ENCODE measurements at regions not wholly inside any gene's neighbourhood (a gene's known extent, or its start where the extent isn't known, plus 50 kb on each side); places are given as distances from the start of the nearest gene placed in this dataset.

- H3K23me2 ChIP-seq (ENCODE audit: insufficient read length, low read depth, low read length, poor library complexity, severe bottlenecking): no peaks in the 10 kb centered on the region
- no peaks in the 10 kb centered on the region for H3K79me2 ChIP-seq (ENCODE audit: insufficient read depth, low read length)
- H3K9me3 ChIP-seq (ENCODE audit: control insufficient read depth, low read depth, low read length): no peaks in the 10 kb centered on the region
- no peak overlapping the region for H2AFZ ChIP-seq (ENCODE audit: low read length)
- no peak overlapping the region for H2BK15ac ChIP-seq (ENCODE audit: low read depth, low read length)
- H3K4ac ChIP-seq (ENCODE audit: low read depth, low read length): no peak overlapping the region
- Mint-ChIP-seq H3K27ac (no peak overlapping the region), H3K36me3 (ENCODE audit: insufficient read depth in 1 of 3, low read depth in 3 of 3) (no peaks in the 10 kb centered on the region; a peak in 1 of 7 replicates), H3K9me3 (no peaks in the 10 kb centered on the region; a peak in 1 of 5 replicates), H3K4me3 (no peak overlapping the region), H3K27me3 (ENCODE audit: low read depth) (peaks cover 20% of the 10 kb centered on the region), H3K4me1 (peaks cover 17% of the 10 kb centered on the region in 2 experiments)
- H3K18ac ChIP-seq (ENCODE audit: insufficient read length, low read depth, low read length): no peak overlapping the region
- no peak overlapping the region for H3K14ac ChIP-seq (ENCODE audit: insufficient read depth, low read length)
- H4K91ac ChIP-seq (ENCODE audit: insufficient read length, low read depth, low read length): no peak overlapping the region
- no peak overlapping the region for H3K56ac ChIP-seq (ENCODE audit: insufficient read length, low read depth, low read length)
- H2BK120ac ChIP-seq (ENCODE audit: low read depth, low read length, poor library complexity, severe bottlenecking): no peak overlapping the region
- no CpG with 5 or more reads among the region's 4 CpGs for WGBS (ENCODE audit: extremely low coverage, insufficient read length, low lambda C conversion rate)
- H3K27ac ChIP-seq (ENCODE audit: insufficient read length, low read depth, low read length): no peak overlapping the region
- no peak for TF ChIP-seq CTCF (conservative IDR thresholded peaks at IDR 0.05)
- no peak overlapping the region for H2BK12ac ChIP-seq (ENCODE audit: insufficient read length, low read depth, low read length)
- H4K8ac ChIP-seq (replicated peaks; ENCODE audit: insufficient read length, low read depth, low read length): no peak overlapping the region
- H3T11ph ChIP-seq (ENCODE audit: low read length): no peak overlapping the region
- no peak overlapping the region for H3K4me2 ChIP-seq (ENCODE audit: insufficient read depth, insufficient read length, low read length)
- no peak overlapping the region for H2AK5ac ChIP-seq (ENCODE audit: insufficient read length, low read length)
- no peaks in the 10 kb centered on the region for H3K79me1 ChIP-seq (ENCODE audit: insufficient read depth, low read depth, low read length, poor library complexity, severe bottlenecking)
- no peak overlapping the region for H3K9ac ChIP-seq (ENCODE audit: extremely low read depth, insufficient read length, low read length)
- H4K20me1 ChIP-seq (ENCODE audit: control insufficient read depth, insufficient read depth, insufficient read length): no peaks in the 10 kb centered on the region
- H3K23ac ChIP-seq (ENCODE audit: insufficient read length, low read depth, low read length): no peak overlapping the region
- H3K4me1 ChIP-seq (ENCODE audit: insufficient read depth, low read length): peaks cover 2% of the 10 kb centered on the region; the same call in 1 of the 2 replicates
- no peak overlapping the region for H4K5ac ChIP-seq (ENCODE audit: insufficient read length, low read depth, low read length)
- H2BK5ac ChIP-seq (ENCODE audit: insufficient read length, low read length): no peak overlapping the region
- H3K27me3 ChIP-seq (ENCODE audit: insufficient read depth, low read length): no peaks in the 10 kb centered on the region
- no peak overlapping the region for H2BK20ac ChIP-seq (ENCODE audit: low read depth, low read length, poor library complexity, severe bottlenecking)
- no peak for DNase-seq
These were observed 56.0 kb upstream of the PTPRM start for GRCh38 chr18:7511106-7511505.

Measured in H9 (cell line).